Vagina (tissue), 2 donors: ENCODE measurements at regions not wholly inside any gene's neighbourhood (a gene's known extent, or its start where the extent isn't known, plus 50 kb on each side); places are given as distances from the start of the nearest gene placed in this dataset.

Source experiments
- POLR2A ChIP-seq, 2 donors: fragments of 450-650 bp; IDR thresholded peaks; one replicate each; pipeline ENCODE4 v1.6.1; 2017; ENCODE audit warnings: antibody characterized with exemption in 2 of 2, mild to moderate bottlenecking in 2 of 2, moderate library complexity in 2 of 2
- POLR2AphosphoS5 ChIP-seq, 2 donors: sonication (generic); formaldehyde crosslinking; IDR thresholded peaks; one replicate each; pipeline ENCODE4 v1.9.0; 2017; ENCODE audit warnings: antibody characterized with exemption in 2 of 2, mild to moderate bottlenecking in 2 of 2, low read depth in 1 of 2; ENCODE audit not compliant: insufficient read depth in 1 of 2
- TF ChIP-seq, protein P1 (sequence below), 3 experiments: fragments of 450-650 bp in 2 of 3; fragments of 200-600 bp in 1 of 3; sonication (generic) in 1 of 3; IDR thresholded peaks; one replicate each; pipeline ENCODE4 v1.5.1; 2017 to 2019; ENCODE audit warnings: antibody characterized with exemption in 3 of 3, mild to moderate bottlenecking in 2 of 3, moderate library complexity in 2 of 3

- TF ChIP-seq, protein P1, sequence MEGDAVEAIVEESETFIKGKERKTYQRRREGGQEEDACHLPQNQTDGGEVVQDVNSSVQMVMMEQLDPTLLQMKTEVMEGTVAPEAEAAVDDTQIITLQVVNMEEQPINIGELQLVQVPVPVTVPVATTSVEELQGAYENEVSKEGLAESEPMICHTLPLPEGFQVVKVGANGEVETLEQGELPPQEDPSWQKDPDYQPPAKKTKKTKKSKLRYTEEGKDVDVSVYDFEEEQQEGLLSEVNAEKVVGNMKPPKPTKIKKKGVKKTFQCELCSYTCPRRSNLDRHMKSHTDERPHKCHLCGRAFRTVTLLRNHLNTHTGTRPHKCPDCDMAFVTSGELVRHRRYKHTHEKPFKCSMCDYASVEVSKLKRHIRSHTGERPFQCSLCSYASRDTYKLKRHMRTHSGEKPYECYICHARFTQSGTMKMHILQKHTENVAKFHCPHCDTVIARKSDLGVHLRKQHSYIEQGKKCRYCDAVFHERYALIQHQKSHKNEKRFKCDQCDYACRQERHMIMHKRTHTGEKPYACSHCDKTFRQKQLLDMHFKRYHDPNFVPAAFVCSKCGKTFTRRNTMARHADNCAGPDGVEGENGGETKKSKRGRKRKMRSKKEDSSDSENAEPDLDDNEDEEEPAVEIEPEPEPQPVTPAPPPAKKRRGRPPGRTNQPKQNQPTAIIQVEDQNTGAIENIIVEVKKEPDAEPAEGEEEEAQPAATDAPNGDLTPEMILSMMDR (IDR thresholded peaks at IDR 0.05), result no peak
- TF ChIP-seq POLR2A (IDR thresholded peaks at IDR 0.05), result no peak
- TF ChIP-seq POLR2AphosphoS5 (IDR thresholded peaks at IDR 0.05; ENCODE audit: insufficient read depth in 1 of 2, low read depth in 1 of 2), result no peak
Measured at GRCh38 chr4:19857380-19857779, 394.3 kb upstream of the SLIT2 start.
